ENCODE measurements at regions not wholly inside any gene's neighbourhood (a gene's known extent, or its start where the extent isn't known, plus 50 kb on each side); places are given as distances from the start of the nearest gene placed in this dataset.

GRCh38 chr4:23485801-23486200, 404.0 kb downstream of the PPARGC1A start:
- Histone ChIP-seq H3K4me3 (replicated peaks in 1 of 3; ENCODE audit: insufficient read depth in 1 of 3, low read depth in 2 of 3, low read length in 3 of 3) (no peak overlapping the region), H2AFZ (ENCODE audit: low read length) (no peak overlapping the region), H3K9ac (ENCODE audit: insufficient read depth, low read depth, low read length) (no peak overlapping the region), H3K9me3 (ENCODE audit: low read length) (no peaks in the 10 kb centered on the region), H3K36me3 (replicated peaks in 1 of 2; ENCODE audit: control insufficient read depth in 1 of 2, insufficient read depth in 2 of 2, low read length in 2 of 2) (no peaks in the 10 kb centered on the region), H3K79me2 (ENCODE audit: insufficient read depth, low read length) (no peaks in the 10 kb centered on the region), H3K4me2 (ENCODE audit: low read depth, low read length) (no peak overlapping the region), H3K4me1 (ENCODE audit: insufficient read depth, low read length) (no peaks in the 10 kb centered on the region), H3K27me3 (ENCODE audit: control insufficient read depth in 1 of 2, insufficient read depth in 2 of 2, low read length in 2 of 2) (no peaks in the 10 kb centered on the region; a peak in 1 of 5 replicates), H3K27ac (ENCODE audit: extremely low read length, insufficient read depth, low read length) (no peak overlapping the region), H4K20me1 (ENCODE audit: insufficient read depth, low read length) (no peaks in the 10 kb centered on the region)
- ChIA-PET POLR2A (no interaction called here), CTCF (ENCODE audit: low intra/inter-chr PET ratio, low total read pairs) (no interaction called here)
- in situ Hi-C loops (cut with HindIII; ENCODE audit: extremely low pct_ligation_motif_present, low pct_unique_long_range_greater_than_20kb) (no loop called here), intact Hi-C loops (cut with micrococcal nuclease; ENCODE audit: unreplicated experiment) (no loop called here)
- no peak for DNase-seq (ENCODE audit: low spot score)
- no peak for ATAC-seq
- BruUV-seq (replicated peaks): no TSS peak
- no peak for TF ChIP-seq SSRP1 (CRISPR knock-in tag; IDR thresholded peaks at IDR 0.05)
- TF ChIP-seq GMEB2 (CRISPR knock-in tag; IDR thresholded peaks at IDR 0.05; ENCODE audit: low read depth): no peak
- TF ChIP-seq GMEB1 (CRISPR knock-in tag; IDR thresholded peaks at IDR 0.05; ENCODE audit: borderline replicate concordance): no peak
- TF ChIP-seq CC2D1A (CRISPR knock-in tag; IDR thresholded peaks at IDR 0.05): no peak
- no peak for TF ChIP-seq ZEB1 (IDR thresholded peaks at IDR 0.05; ENCODE audit: insufficient replicate concordance, low read depth)
- TF ChIP-seq HNF1B (CRISPR knock-in tag; IDR thresholded peaks at IDR 0.05): no peak
- FAIRE-seq: no peak

Measured in HepG2 (cell line).